ACHN (cell line): ENCODE measurements at regions not wholly inside any gene's neighbourhood (a gene's known extent, or its start where the extent isn't known, plus 50 kb on each side); places are given as distances from the start of the nearest gene placed in this dataset.

ENCODE experiments used
- DNase-seq: peaks from one replicate; pipeline ENCODE4 v3.0.0-alpha.2; 2015
- in situ Hi-C: cut with HindIII; loops from 2 replicates; pipeline ENCODE4 v1.10.0; 2017; ENCODE audit warnings: low sequenced_read_pairs, low pct_ligation_motif_present, low pct_unique_long_range_greater_than_20kb

GRCh38 chr10:130884456-130884855, 427.1 kb downstream of the TCERG1L start:
- no peak for DNase-seq
- in situ Hi-C loops: no loop called here

GRCh38 chr10:130885021-130885655, 426.4 kb downstream of the TCERG1L start:
- no peak for DNase-seq
- in situ Hi-C loops: no loop called here

GRCh38 chr10:130887170-130887569, 424.4 kb downstream of the TCERG1L start:
- in situ Hi-C loops: no loop called here
- no peak for DNase-seq

GRCh38 chr10:130888493-130888892, 423.0 kb downstream of the TCERG1L start:
- in situ Hi-C loops: no loop called here
- DNase-seq: no peak

- DNase-seq: no peak
- in situ Hi-C loops: no loop called here
Observed at GRCh38 chr10:130889240-130889639, 422.3 kb downstream of the TCERG1L start.

GRCh38 chr10:130889780-130890179, 421.7 kb downstream of the TCERG1L start:
- in situ Hi-C loops: no loop called here
- DNase-seq: no peak

GRCh38 chr10:130891066-130891465, 420.5 kb downstream of the TCERG1L start:
- DNase-seq: no peak
- in situ Hi-C loops: no loop called here

- in situ Hi-C loops: no loop called here
- no peak for DNase-seq
Observed at GRCh38 chr10:130894471-130894870, 417.1 kb downstream of the TCERG1L start.

- in situ Hi-C loops: no loop called here
- DNase-seq: no peak
Observed at GRCh38 chr10:130895161-130895560, 416.4 kb downstream of the TCERG1L start.

- in situ Hi-C loops: no loop called here
- no peak for DNase-seq
Observed at GRCh38 chr10:130897815-130898214, 413.7 kb downstream of the TCERG1L start.

GRCh38 chr10:130898381-130898780, 413.1 kb downstream of the TCERG1L start:
- in situ Hi-C loops: no loop called here
- DNase-seq: no peak

- in situ Hi-C loops: no loop called here
Observed at GRCh38 chr10:130899856-130900255, 411.7 kb downstream of the TCERG1L start.

GRCh38 chr10:130900441-130901160, 410.9 kb downstream of the TCERG1L start:
- in situ Hi-C loops: no loop called here
- no peak for DNase-seq

More at GRCh38 chr10:130899856-130900255, 411.7 kb downstream of the TCERG1L start:
- DNase-seq: no peak

GRCh38 chr10:130901311-130902165, 410.0 kb downstream of the TCERG1L start:
- in situ Hi-C loops: no loop called here
- no peak for DNase-seq

- in situ Hi-C loops: no loop called here
- no peak for DNase-seq
Observed at GRCh38 chr10:130902471-130902870, 409.1 kb downstream of the TCERG1L start.

- no peak for DNase-seq
- in situ Hi-C loops: no loop called here
Observed at GRCh38 chr10:130902929-130903328, 408.6 kb downstream of the TCERG1L start.

- no peak for DNase-seq
- in situ Hi-C loops: no loop called here
Observed at GRCh38 chr10:130904676-130905075, 406.8 kb downstream of the TCERG1L start.

- in situ Hi-C loops: no loop called here
- DNase-seq: no peak
Observed at GRCh38 chr10:130905386-130905785, 406.1 kb downstream of the TCERG1L start.

- in situ Hi-C loops: no loop called here
- DNase-seq: no peak
Observed at GRCh38 chr10:130905921-130906320, 405.6 kb downstream of the TCERG1L start.
